Thyroid gland (tissue), 4 donors: ENCODE measurements at regions not wholly inside any gene's neighbourhood (a gene's known extent, or its start where the extent isn't known, plus 50 kb on each side); places are given as distances from the start of the nearest gene placed in this dataset.

Experiments used
- POLR2A ChIP-seq, 2 donors: fragments of 450-650 bp; IDR thresholded peaks; one replicate each; pipeline ENCODE4 v1.6.1; 2017; ENCODE audit warnings: antibody characterized with exemption in 2 of 2, mild to moderate bottlenecking in 2 of 2, moderate library complexity in 1 of 2
- TF ChIP-seq, protein P1 (sequence below), 6 experiments: fragments of 200-600 bp in 3 of 6; fragments of 450-650 bp in 3 of 6; sonication (generic) in 3 of 6; IDR thresholded peaks; one replicate each; pipeline ENCODE4 v1.5.1; 2016 to 2019; ENCODE audit warnings: antibody characterized with exemption in 6 of 6, mild to moderate bottlenecking in 2 of 6, inconsistent platforms in 1 of 6, moderate library complexity in 1 of 6

DNA sequence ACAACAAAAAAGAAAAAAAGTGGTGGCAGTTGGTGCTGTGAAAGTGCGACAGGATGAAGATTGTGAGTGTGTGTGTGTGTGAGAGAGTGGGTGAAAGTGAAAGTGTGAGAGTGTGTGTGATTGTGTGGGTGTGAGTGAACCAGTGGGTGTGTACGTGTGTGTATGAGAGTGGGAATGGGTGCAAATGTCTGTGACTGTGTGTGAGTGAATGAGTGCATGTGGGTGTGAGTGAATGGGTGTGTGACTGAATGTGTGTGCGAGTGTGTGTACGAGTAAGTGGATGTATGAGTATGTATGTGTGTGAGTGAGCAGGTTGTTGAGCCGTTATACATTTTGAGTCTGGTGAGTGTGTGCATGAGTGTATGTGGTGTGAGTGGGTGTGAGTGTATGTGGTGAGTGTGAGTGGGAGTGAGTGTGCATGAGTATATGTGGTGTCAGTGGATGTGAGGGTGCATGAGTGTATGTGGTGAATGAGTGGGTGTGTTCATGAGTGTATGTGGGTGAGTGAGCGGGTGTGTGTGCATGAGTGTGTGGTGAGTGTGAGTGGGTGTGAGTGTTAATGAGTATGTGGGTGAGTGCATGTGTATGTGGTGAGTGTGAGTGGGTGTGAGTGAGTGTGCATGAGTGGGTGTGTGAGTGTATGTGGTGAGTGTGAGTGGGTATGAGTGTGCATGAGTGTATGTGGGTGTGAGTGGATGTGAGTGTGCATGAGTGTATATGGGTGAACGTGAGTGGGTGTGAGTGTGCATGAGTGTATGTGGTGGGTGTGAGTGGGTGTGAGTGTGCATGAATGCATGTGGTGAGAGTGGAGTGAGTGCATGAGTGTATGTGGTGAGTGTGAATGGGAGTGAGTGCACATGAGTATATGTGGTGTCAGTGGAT is 69.3 kb upstream of the HPCAL1 start:
- TF ChIP-seq POLR2A (IDR thresholded peaks at IDR 0.05): no peak
- TF ChIP-seq, protein P1, sequence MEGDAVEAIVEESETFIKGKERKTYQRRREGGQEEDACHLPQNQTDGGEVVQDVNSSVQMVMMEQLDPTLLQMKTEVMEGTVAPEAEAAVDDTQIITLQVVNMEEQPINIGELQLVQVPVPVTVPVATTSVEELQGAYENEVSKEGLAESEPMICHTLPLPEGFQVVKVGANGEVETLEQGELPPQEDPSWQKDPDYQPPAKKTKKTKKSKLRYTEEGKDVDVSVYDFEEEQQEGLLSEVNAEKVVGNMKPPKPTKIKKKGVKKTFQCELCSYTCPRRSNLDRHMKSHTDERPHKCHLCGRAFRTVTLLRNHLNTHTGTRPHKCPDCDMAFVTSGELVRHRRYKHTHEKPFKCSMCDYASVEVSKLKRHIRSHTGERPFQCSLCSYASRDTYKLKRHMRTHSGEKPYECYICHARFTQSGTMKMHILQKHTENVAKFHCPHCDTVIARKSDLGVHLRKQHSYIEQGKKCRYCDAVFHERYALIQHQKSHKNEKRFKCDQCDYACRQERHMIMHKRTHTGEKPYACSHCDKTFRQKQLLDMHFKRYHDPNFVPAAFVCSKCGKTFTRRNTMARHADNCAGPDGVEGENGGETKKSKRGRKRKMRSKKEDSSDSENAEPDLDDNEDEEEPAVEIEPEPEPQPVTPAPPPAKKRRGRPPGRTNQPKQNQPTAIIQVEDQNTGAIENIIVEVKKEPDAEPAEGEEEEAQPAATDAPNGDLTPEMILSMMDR (IDR thresholded peaks at IDR 0.05): no peak
